Sigmoid colon (tissue), 4 donors: ENCODE measurements at regions not wholly inside any gene's neighbourhood (a gene's known extent, or its start where the extent isn't known, plus 50 kb on each side); places are given as distances from the start of the nearest gene placed in this dataset.

Source experiments
- EP300 ChIP-seq, 4 donors: sonication (generic); formaldehyde crosslinking; IDR thresholded peaks; one replicate each; pipeline ENCODE4 v1.6.1; 2017; ENCODE audit warnings: antibody characterized with exemption in 4 of 4
- POLR2A ChIP-seq, 2 donors: fragments of 450-650 bp; IDR thresholded peaks; one replicate each; pipeline ENCODE4 v1.6.1; 2016; ENCODE audit warnings: antibody characterized with exemption in 2 of 2, mild to moderate bottlenecking in 2 of 2, moderate library complexity in 2 of 2
- POLR2AphosphoS5 ChIP-seq, 4 donors: sonication (generic); formaldehyde crosslinking; IDR thresholded peaks; one replicate each; pipeline ENCODE4 v1.6.1; 2017; ENCODE audit warnings: antibody characterized with exemption in 4 of 4
- TF ChIP-seq, protein P1 (sequence below), 4 experiments: fragments of 450-650 bp in 3 of 4; fragments of 200-600 bp in 1 of 4; IDR thresholded peaks; one replicate each; pipeline ENCODE4 v1.5.1; 2016 to 2019; ENCODE audit warnings: antibody characterized with exemption in 4 of 4, mild to moderate bottlenecking in 3 of 4, moderate library complexity in 2 of 4

GRCh38 chr17:79520167-79521165 lies 90.4 kb downstream of the RBFOX3 start:
- TF ChIP-seq, protein P1, sequence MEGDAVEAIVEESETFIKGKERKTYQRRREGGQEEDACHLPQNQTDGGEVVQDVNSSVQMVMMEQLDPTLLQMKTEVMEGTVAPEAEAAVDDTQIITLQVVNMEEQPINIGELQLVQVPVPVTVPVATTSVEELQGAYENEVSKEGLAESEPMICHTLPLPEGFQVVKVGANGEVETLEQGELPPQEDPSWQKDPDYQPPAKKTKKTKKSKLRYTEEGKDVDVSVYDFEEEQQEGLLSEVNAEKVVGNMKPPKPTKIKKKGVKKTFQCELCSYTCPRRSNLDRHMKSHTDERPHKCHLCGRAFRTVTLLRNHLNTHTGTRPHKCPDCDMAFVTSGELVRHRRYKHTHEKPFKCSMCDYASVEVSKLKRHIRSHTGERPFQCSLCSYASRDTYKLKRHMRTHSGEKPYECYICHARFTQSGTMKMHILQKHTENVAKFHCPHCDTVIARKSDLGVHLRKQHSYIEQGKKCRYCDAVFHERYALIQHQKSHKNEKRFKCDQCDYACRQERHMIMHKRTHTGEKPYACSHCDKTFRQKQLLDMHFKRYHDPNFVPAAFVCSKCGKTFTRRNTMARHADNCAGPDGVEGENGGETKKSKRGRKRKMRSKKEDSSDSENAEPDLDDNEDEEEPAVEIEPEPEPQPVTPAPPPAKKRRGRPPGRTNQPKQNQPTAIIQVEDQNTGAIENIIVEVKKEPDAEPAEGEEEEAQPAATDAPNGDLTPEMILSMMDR (IDR thresholded peaks at IDR 0.05), result no peak
- TF ChIP-seq POLR2A (IDR thresholded peaks at IDR 0.05) (no peak), POLR2AphosphoS5 (IDR thresholded peaks at IDR 0.05) (no peak), EP300 (IDR thresholded peaks at IDR 0.05) (no peak)
